ENCODE measurements at regions not wholly inside any gene's neighbourhood (a gene's known extent, or its start where the extent isn't known, plus 50 kb on each side); places are given as distances from the start of the nearest gene placed in this dataset.

- H3K27ac Mint-ChIP-seq: no peak overlapping the region
- Histone ChIP-seq H3T11ph (ENCODE audit: low read length) (no peak overlapping the region), H4K8ac (replicated peaks; ENCODE audit: insufficient read length, low read depth, low read length) (no peak overlapping the region), H4K5ac (ENCODE audit: insufficient read length, low read depth, low read length) (no peak overlapping the region), H2BK15ac (ENCODE audit: low read depth, low read length) (no peak overlapping the region), H4K20me1 (ENCODE audit: control insufficient read depth, insufficient read depth, insufficient read length) (no peaks in the 10 kb centered on the region), H3K79me2 (ENCODE audit: insufficient read depth, low read length) (no peaks in the 10 kb centered on the region), H3K18ac (ENCODE audit: insufficient read length, low read depth, low read length) (no peak overlapping the region), H2BK20ac (ENCODE audit: low read depth, low read length, poor library complexity, severe bottlenecking) (no peak overlapping the region), H3K4ac (ENCODE audit: low read depth, low read length) (no peak overlapping the region), H2AK5ac (ENCODE audit: insufficient read length, low read length) (no peak overlapping the region), H3K23ac (ENCODE audit: insufficient read length, low read depth, low read length) (no peak overlapping the region), H3K9ac (ENCODE audit: extremely low read depth, insufficient read length, low read length) (no peak overlapping the region), H3K27ac (ENCODE audit: insufficient read length, low read depth, low read length) (no peak overlapping the region), H3K4me2 (ENCODE audit: insufficient read depth, insufficient read length, low read length) (no peak overlapping the region), H3K23me2 (ENCODE audit: insufficient read length, low read depth, low read length, poor library complexity, severe bottlenecking) (no peaks in the 10 kb centered on the region), H3K27me3 (ENCODE audit: insufficient read depth, low read length) (no peaks in the 10 kb centered on the region), H3K79me1 (ENCODE audit: insufficient read depth, low read depth, low read length, poor library complexity, severe bottlenecking) (no peaks in the 10 kb centered on the region), H3K4me1 (ENCODE audit: insufficient read depth, low read length) (peaks cover 5% of the 10 kb centered on the region; the same call in 1 of the 2 replicates), H3K56ac (ENCODE audit: insufficient read length, low read depth, low read length) (no peak overlapping the region), H3K14ac (ENCODE audit: insufficient read depth, low read length) (no peak overlapping the region), H3K9me3 (ENCODE audit: control insufficient read depth, low read depth, low read length) (peaks cover 6% of the 10 kb centered on the region), H4K91ac (ENCODE audit: insufficient read length, low read depth, low read length) (no peak overlapping the region), H2AFZ (ENCODE audit: low read length) (no peak overlapping the region), H2BK12ac (ENCODE audit: insufficient read length, low read depth, low read length) (no peak overlapping the region), H2BK5ac (ENCODE audit: insufficient read length, low read length) (no peak overlapping the region), H2BK120ac (ENCODE audit: low read depth, low read length, poor library complexity, severe bottlenecking) (no peak overlapping the region)
- H3K9me3 Mint-ChIP-seq: peaks cover 10 to 14% of the 10 kb centered on the region in 2 experiments
- H3K27me3 Mint-ChIP-seq (ENCODE audit: low read depth): no peaks in the 10 kb centered on the region
- peaks cover 8 to 10% (median 8%) of the 10 kb centered on the region in 3 experiments for H3K36me3 Mint-ChIP-seq (ENCODE audit: insufficient read depth in 1 of 3, low read depth in 3 of 3)
- peaks cover 6 to 7% of the 10 kb centered on the region in 2 experiments for H3K4me1 Mint-ChIP-seq
- 100% methylated on average over 1 of the region's 2 CpGs for WGBS (ENCODE audit: extremely low coverage, insufficient read length, low lambda C conversion rate)
- no peak overlapping the region for H3K4me3 Mint-ChIP-seq
- DNase-seq: no peak
- TF ChIP-seq CTCF (conservative IDR thresholded peaks at IDR 0.05): no peak
Measured at GRCh38 chr4:18627447-18628005, 606.0 kb upstream of the LCORL start.
